K562 (cell line): ENCODE measurements at regions not wholly inside any gene's neighbourhood (a gene's known extent, or its start where the extent isn't known, plus 50 kb on each side); places are given as distances from the start of the nearest gene placed in this dataset.

ENCODE experiments used
- BDP1 ChIP-seq: IDR thresholded peaks from 3 replicates; pipeline ENCODE4 v1.6.1; 2011; ENCODE audit not compliant: insufficient read length, insufficient read depth
- CBX1 ChIP-seq: sonication (generic); IDR thresholded peaks from 2 replicates; pipeline ENCODE4 v1.6.1; 2016; ENCODE audit warnings: antibody characterized with exemption, low read depth, mild to moderate bottlenecking
- CEBPG ChIP-seq, 3 experiments: fragments of 200-800 bp in 1 of 3; sonication (Bioruptor generic) in 1 of 3; sonication (generic) in 1 of 3; formaldehyde crosslinking in 1 of 3; IDR thresholded peaks in 2 of 3; conservative IDR thresholded peaks in 1 of 3; 2 replicates each; pipeline versions ENCODE4 v1.6.1 to v1.8.0; 2016 to 2022; ENCODE audit warnings: missing compliant biosample characterization in 2 of 3, missing genetic modification characterization in 2 of 3, mild to moderate bottlenecking in 1 of 3, missing genetic modification reagents in 1 of 3
- CTBP1 ChIP-seq: fragments of 450-650 bp; IDR thresholded peaks from 2 replicates; pipeline ENCODE4 v1.6.1; 2016; ENCODE audit warnings: borderline replicate concordance
- DIDO1 ChIP-seq: fragments of 450-650 bp; IDR thresholded peaks from 2 replicates; pipeline ENCODE4 v1.6.1; 2016; ENCODE audit warnings: low read depth, missing biosample characterization, missing genetic modification characterization
- FOXJ3 ChIP-seq: sonication (generic); formaldehyde crosslinking; IDR thresholded peaks from 2 replicates; pipeline ENCODE4 v1.4.0; 2020; ENCODE audit warnings: mild to moderate bottlenecking, missing genetic modification reagents
- MEF2A ChIP-seq: IDR thresholded peaks from 2 replicates; pipeline ENCODE4 v1.6.1; 2011; ENCODE audit warnings: low read depth, mild to moderate bottlenecking, low read length, moderate library complexity; ENCODE audit not compliant: control insufficient read depth
- NFIX ChIP-seq: fragments of 250-450 bp; sonication (Bioruptor Pico); IDR thresholded peaks from 2 replicates; pipeline ENCODE4 v1.4.0; 2020; ENCODE audit warnings: low read depth, mild to moderate bottlenecking, moderate library complexity
- NFYB ChIP-seq: IDR thresholded peaks from 2 replicates; pipeline ENCODE4 v1.6.1; 2011; ENCODE audit warnings: mild to moderate bottlenecking, moderate library complexity; ENCODE audit not compliant: insufficient read length; ENCODE audit errors: extremely low read depth
- NR1H2 ChIP-seq: sonication (generic); formaldehyde crosslinking; IDR thresholded peaks from 2 replicates; pipeline ENCODE4 v1.4.0; 2020; ENCODE audit warnings: mild to moderate bottlenecking, missing genetic modification reagents
- PCBP2 ChIP-seq: fragments of 200-400 bp; formaldehyde crosslinking; IDR thresholded peaks from 2 replicates; pipeline ENCODE4 v1.6.1; 2018; ENCODE audit warnings: low read length, low read depth, mild to moderate bottlenecking, moderate library complexity; ENCODE audit not compliant: poor library complexity, severe bottlenecking
- SIN3A ChIP-seq, 2 experiments: fragments of 150-350 bp in 1 of 2; IDR thresholded peaks; 2 replicates each; pipeline ENCODE4 v1.6.1; 2011 to 2016; ENCODE audit warnings: borderline replicate concordance in 2 of 2, low read depth in 2 of 2, low read length in 2 of 2, mild to moderate bottlenecking in 2 of 2, moderate library complexity in 2 of 2; ENCODE audit not compliant: control insufficient read depth in 1 of 2
- STAG1 ChIP-seq: sonication (generic); formaldehyde crosslinking; IDR thresholded peaks from 2 replicates; pipeline ENCODE4 v1.5.0; 2020; ENCODE audit warnings: missing genetic modification reagents, borderline replicate concordance
- ZBTB49 ChIP-seq: sonication (generic); formaldehyde crosslinking; IDR thresholded peaks from 2 replicates; pipeline ENCODE4 v1.8.0; 2022; ENCODE audit warnings: missing genetic modification reagents, mild to moderate bottlenecking, borderline replicate concordance
- ZNF639 ChIP-seq, 2 experiments: fragments of 200-800 bp in 1 of 2; sonication (Bioruptor generic) in 1 of 2; sonication (generic) in 1 of 2; formaldehyde crosslinking in 1 of 2; IDR thresholded peaks in 1 of 2; conservative IDR thresholded peaks in 1 of 2; 2 replicates each; pipeline versions ENCODE4 v1.5.0 to v1.6.1; 2016 to 2020; ENCODE audit warnings: missing compliant biosample characterization in 1 of 2, missing genetic modification characterization in 1 of 2, missing genetic modification reagents in 1 of 2
- ZNF707 ChIP-seq: fragments of 250-450 bp; sonication (Bioruptor Pico); conservative IDR thresholded peaks from 2 replicates; pipeline ENCODE4 v1.8.0; 2022; ENCODE audit warnings: inconsistent platforms, mild to moderate bottlenecking, moderate library complexity
- ZNF77 ChIP-seq: fragments of 250-450 bp; sonication (Bioruptor Pico); IDR thresholded peaks from 2 replicates; pipeline ENCODE4 v1.5.0; 2020
- TF ChIP-seq, protein P1 (sequence below), 3 experiments: IDR thresholded peaks in 2 of 3; conservative IDR thresholded peaks in 1 of 3; 2 replicates each; pipeline ENCODE4 v1.5.1; 2011 to 2012; ENCODE audit warnings: low read length in 3 of 3, mild to moderate bottlenecking in 3 of 3, control low read depth in 2 of 3, improper control_type of control experiment in 1 of 3, inconsistent platforms in 1 of 3, low read depth in 1 of 3, mixed read lengths in 1 of 3, moderate library complexity in 1 of 3; ENCODE audit not compliant: insufficient read depth in 2 of 3
- TF ChIP-seq, protein P2 (sequence below): fragments of 450-650 bp; formaldehyde crosslinking; IDR thresholded peaks from 2 replicates; pipeline ENCODE4 v1.4.0; 2020; ENCODE audit warnings: mild to moderate bottlenecking, mixed read lengths

GRCh38 chr11:43576803-43577521 is 103.6 kb upstream of the HSD17B12 start (continued):
- TF ChIP-seq ZBTB49 (CRISPR knock-in tag): peak; percentile 42; the same call in 1 of the 2 replicates
- no peak for TF ChIP-seq CBX1
- TF ChIP-seq NFIX: no peak
- TF ChIP-seq CEBPG (CRISPR knock-in tag; IDR thresholded peaks at IDR 0.05): no peak
- no peak for TF ChIP-seq CEBPG (tag; conservative IDR thresholded peaks at IDR 0.05 in 1 of 2, IDR thresholded peaks at IDR 0.05 in 1 of 2)
- no peak for TF ChIP-seq BDP1
- no peak for TF ChIP-seq ZNF707 (CRISPR knock-in tag)
- TF ChIP-seq NR1H2 (CRISPR knock-in tag): no peak
- TF ChIP-seq, protein P1, sequence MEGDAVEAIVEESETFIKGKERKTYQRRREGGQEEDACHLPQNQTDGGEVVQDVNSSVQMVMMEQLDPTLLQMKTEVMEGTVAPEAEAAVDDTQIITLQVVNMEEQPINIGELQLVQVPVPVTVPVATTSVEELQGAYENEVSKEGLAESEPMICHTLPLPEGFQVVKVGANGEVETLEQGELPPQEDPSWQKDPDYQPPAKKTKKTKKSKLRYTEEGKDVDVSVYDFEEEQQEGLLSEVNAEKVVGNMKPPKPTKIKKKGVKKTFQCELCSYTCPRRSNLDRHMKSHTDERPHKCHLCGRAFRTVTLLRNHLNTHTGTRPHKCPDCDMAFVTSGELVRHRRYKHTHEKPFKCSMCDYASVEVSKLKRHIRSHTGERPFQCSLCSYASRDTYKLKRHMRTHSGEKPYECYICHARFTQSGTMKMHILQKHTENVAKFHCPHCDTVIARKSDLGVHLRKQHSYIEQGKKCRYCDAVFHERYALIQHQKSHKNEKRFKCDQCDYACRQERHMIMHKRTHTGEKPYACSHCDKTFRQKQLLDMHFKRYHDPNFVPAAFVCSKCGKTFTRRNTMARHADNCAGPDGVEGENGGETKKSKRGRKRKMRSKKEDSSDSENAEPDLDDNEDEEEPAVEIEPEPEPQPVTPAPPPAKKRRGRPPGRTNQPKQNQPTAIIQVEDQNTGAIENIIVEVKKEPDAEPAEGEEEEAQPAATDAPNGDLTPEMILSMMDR (IDR thresholded peaks at IDR 0.05 in 2 of 3, conservative IDR thresholded peaks at IDR 0.05 in 1 of 3; ENCODE audit: insufficient read depth in 2 of 3, low read depth in 1 of 3, low read length in 3 of 3): peak; percentile 51 to 60 (median 53)
- TF ChIP-seq ZNF639 (CRISPR knock-in tag; conservative IDR thresholded peaks at IDR 0.05 in 1 of 2, IDR thresholded peaks at IDR 0.05 in 1 of 2): no peak
- no peak for TF ChIP-seq ZNF77
- TF ChIP-seq MEF2A: peak; percentile 13; the same call in 1 of the 2 replicates
- 0 out of 2 replicates have a peak, but pooled peaks have one; percentile 67 for TF ChIP-seq DIDO1
- TF ChIP-seq STAG1 (CRISPR knock-in tag): no peak; the same call in 1 of the 2 replicates
- TF ChIP-seq CTBP1: peak; percentile 88
- no peak for TF ChIP-seq FOXJ3 (CRISPR knock-in tag)
- no peak for TF ChIP-seq PCBP2
- peak in 1 of 2 experiments; percentile 66; a peak in 1 of 4 replicates for TF ChIP-seq SIN3A (IDR thresholded peaks at IDR 0.05; ENCODE audit: borderline replicate concordance in 2 of 2, control insufficient read depth in 1 of 2, low read depth in 2 of 2, low read length in 2 of 2)
- TF ChIP-seq, protein P2, sequence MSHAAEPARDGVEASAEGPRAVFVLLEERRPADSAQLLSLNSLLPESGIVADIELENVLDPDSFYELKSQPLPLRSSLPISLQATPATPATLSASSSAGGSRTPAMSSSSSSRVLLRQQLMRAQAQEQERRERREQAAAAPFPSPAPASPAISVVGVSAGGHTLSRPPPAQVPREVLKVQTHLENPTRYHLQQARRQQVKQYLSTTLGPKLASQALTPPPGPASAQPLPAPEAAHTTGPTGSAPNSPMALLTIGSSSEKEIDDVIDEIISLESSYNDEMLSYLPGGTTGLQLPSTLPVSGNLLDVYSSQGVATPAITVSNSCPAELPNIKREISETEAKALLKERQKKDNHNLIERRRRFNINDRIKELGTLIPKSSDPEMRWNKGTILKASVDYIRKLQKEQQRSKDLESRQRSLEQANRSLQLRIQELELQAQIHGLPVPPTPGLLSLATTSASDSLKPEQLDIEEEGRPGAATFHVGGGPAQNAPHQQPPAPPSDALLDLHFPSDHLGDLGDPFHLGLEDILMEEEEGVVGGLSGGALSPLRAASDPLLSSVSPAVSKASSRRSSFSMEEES (CRISPR knock-in tag): no peak
- TF ChIP-seq NFYB: no peak
